ENCODE measurements at regions not wholly inside any gene's neighbourhood (a gene's known extent, or its start where the extent isn't known, plus 50 kb on each side); places are given as distances from the start of the nearest gene placed in this dataset.
"Not testable (repeated sequence)": the region's sequence is repeated elsewhere in the genome, so short reads cannot be mapped to it uniquely, and the experiment has no call there.

- ChIA-PET POLR2A (no interaction called here), CTCF (interaction anchor here (0.6 kb wide), 1 partner anchor 229 kb away, joined by 3 read pairs; no protein-coding TSS in a partner anchor)
- H3K9me3 Mint-ChIP-seq, result no peaks in the 10 kb centered on the region
- H3K4me3 Mint-ChIP-seq, result no peak overlapping the region
- H3K4me1 Mint-ChIP-seq (ENCODE audit: low read depth), result peaks cover 7% of the 10 kb centered on the region
- no peak overlapping the region for H3K27ac Mint-ChIP-seq
- intact Hi-C loops (cut with micrococcal nuclease), result no loop called here
- TF ChIP-seq CTCF (IDR thresholded peaks at IDR 0.05), result no peak
- H3K36me3 Mint-ChIP-seq (ENCODE audit: low read depth), result no peaks in the 10 kb centered on the region
- H3K27me3 Mint-ChIP-seq, result peaks cover 8% of the 10 kb centered on the region
- no peak for DNase-seq
- no peak for ATAC-seq
Measured at GRCh38 chr14:105745433-105746123, 219.2 kb downstream of the TMEM121 start.

- intact Hi-C loops (cut with micrococcal nuclease), result no loop called here
- TF ChIP-seq CTCF (IDR thresholded peaks at IDR 0.05), result no peak
- no peak for ATAC-seq
- Mint-ChIP-seq H3K9me3 (no peaks in the 10 kb centered on the region), H3K36me3 (ENCODE audit: low read depth) (no peaks in the 10 kb centered on the region), H3K27ac (no peak overlapping the region), H3K27me3 (peaks cover 8% of the 10 kb centered on the region), H3K4me1 (ENCODE audit: low read depth) (peaks cover 7% of the 10 kb centered on the region), H3K4me3 (no peak overlapping the region)
- POLR2A ChIA-PET, result no interaction called here
- DNase-seq, result no peak
- CTCF ChIA-PET, result interaction anchor here (0.6 kb wide), 1 partner anchor 230 kb away, joined by 3 read pairs; no protein-coding TSS in a partner anchor
Measured at GRCh38 chr14:105746124-105746514, 219.7 kb downstream of the TMEM121 start.

- POLR2A ChIA-PET, result interaction anchor here (0.6 kb wide), 1 partner anchor 1225 kb away, joined by 3 read pairs; no protein-coding TSS in a partner anchor
- H3K4me3 Mint-ChIP-seq; intact Hi-C loops (cut with micrococcal nuclease); H3K27ac Mint-ChIP-seq; H3K27me3 Mint-ChIP-seq; H3K9me3 Mint-ChIP-seq; ATAC-seq; DNase-seq; H3K4me1 Mint-ChIP-seq (ENCODE audit: low read depth); CTCF ChIA-PET; H3K36me3 Mint-ChIP-seq (ENCODE audit: low read depth): not testable (repeated sequence)
Measured at GRCh38 chr14:105746800-105747502, 220.6 kb downstream of the TMEM121 start.

- H3K36me3 Mint-ChIP-seq (ENCODE audit: low read depth); H3K9me3 Mint-ChIP-seq; H3K4me1 Mint-ChIP-seq (ENCODE audit: low read depth); H3K27ac Mint-ChIP-seq; H3K27me3 Mint-ChIP-seq; intact Hi-C loops (cut with micrococcal nuclease); CTCF ChIA-PET: not testable (repeated sequence)
- peak overlapping the region; percentile 24 for H3K4me3 Mint-ChIP-seq
- ATAC-seq (peak; percentile 45), DNase-seq (peak; percentile 23)
- POLR2A ChIA-PET, result interaction anchor here (0.6 kb wide), 1 partner anchor 1226 kb away, joined by 3 read pairs; no protein-coding TSS in a partner anchor
Measured at GRCh38 chr14:105747503-105748203, 221.3 kb downstream of the TMEM121 start.

GRCh38 chr14:105748204-105748578 is 221.8 kb downstream of the TMEM121 start:
- ATAC-seq (peak; percentile 53), DNase-seq (peak; percentile 26)
- Mint-ChIP-seq H3K36me3 (ENCODE audit: low read depth) (no peaks in the 10 kb centered on the region), H3K27me3 (peaks cover 8% of the 10 kb centered on the region), H3K4me1 (ENCODE audit: low read depth) (peaks cover 7% of the 10 kb centered on the region), H3K27ac (no peak overlapping the region), H3K9me3 (no peaks in the 10 kb centered on the region), H3K4me3 (no peak overlapping the region)
- intact Hi-C loops (cut with micrococcal nuclease), result no loop called here
- TF ChIP-seq CTCF (IDR thresholded peaks at IDR 0.05), result no peak
- POLR2A ChIA-PET, result no interaction called here
- CTCF ChIA-PET, result no interaction called here

- H3K4me3 Mint-ChIP-seq; intact Hi-C loops (cut with micrococcal nuclease); H3K36me3 Mint-ChIP-seq (ENCODE audit: low read depth); H3K9me3 Mint-ChIP-seq; POLR2A ChIA-PET; H3K27me3 Mint-ChIP-seq; ATAC-seq; CTCF ChIA-PET; H3K27ac Mint-ChIP-seq; DNase-seq; H3K4me1 Mint-ChIP-seq (ENCODE audit: low read depth): not testable (repeated sequence)
Measured at GRCh38 chr14:105748710-105749109, 222.3 kb downstream of the TMEM121 start.

- CTCF ChIA-PET; H3K36me3 Mint-ChIP-seq (ENCODE audit: low read depth); DNase-seq; ATAC-seq; intact Hi-C loops (cut with micrococcal nuclease); H3K4me3 Mint-ChIP-seq; H3K27ac Mint-ChIP-seq; POLR2A ChIA-PET; H3K4me1 Mint-ChIP-seq (ENCODE audit: low read depth); H3K9me3 Mint-ChIP-seq; H3K27me3 Mint-ChIP-seq: not testable (repeated sequence)
Measured at GRCh38 chr14:105749870-105750541, 223.6 kb downstream of the TMEM121 start.

- H3K27me3 Mint-ChIP-seq; CTCF ChIA-PET; ATAC-seq; H3K9me3 Mint-ChIP-seq; H3K27ac Mint-ChIP-seq; H3K4me1 Mint-ChIP-seq (ENCODE audit: low read depth); H3K4me3 Mint-ChIP-seq; intact Hi-C loops (cut with micrococcal nuclease); DNase-seq; H3K36me3 Mint-ChIP-seq (ENCODE audit: low read depth); POLR2A ChIA-PET: not testable (repeated sequence)
Measured at GRCh38 chr14:105751291-105751751, 224.9 kb downstream of the TMEM121 start.
